Liver (tissue), 8 donors: ENCODE measurements at regions not wholly inside any gene's neighbourhood (a gene's known extent, or its start where the extent isn't known, plus 50 kb on each side); places are given as distances from the start of the nearest gene placed in this dataset.

ENCODE experiments used
- DNase-seq: peaks from one replicate; pipeline ENCODE4 v3.0.0-alpha.2; 2017; ENCODE audit warnings: low spot score
- H3K27ac ChIP-seq, 2 donors: one replicate each; pipeline ENCODE4 v1.7.0; 2013; ENCODE audit warnings: inconsistent platforms in 2 of 2, low read length in 2 of 2, control low read depth in 1 of 2, low read depth in 1 of 2, mild to moderate bottlenecking in 1 of 2
- H3K27me3 ChIP-seq, 4 donors: one replicate each; pipeline versions ENCODE4 v1.6.1 to v1.7.0; 2013; ENCODE audit warnings: low read length in 3 of 4, inconsistent platforms in 1 of 4, mild to moderate bottlenecking in 1 of 4, moderate library complexity in 1 of 4; ENCODE audit not compliant: control insufficient read depth in 4 of 4, insufficient read depth in 4 of 4
- H3K36me3 ChIP-seq, 4 donors: one replicate each; pipeline versions ENCODE4 v1.6.1 to v1.7.0; 2013; ENCODE audit warnings: low read length in 3 of 4, mild to moderate bottlenecking in 3 of 4, low read depth in 1 of 4, moderate library complexity in 1 of 4; ENCODE audit not compliant: control insufficient read depth in 4 of 4, insufficient read depth in 3 of 4
- H3K4me1 ChIP-seq, 4 donors: one replicate each; pipeline versions ENCODE4 v1.6.1 to v1.7.0; 2013; ENCODE audit warnings: low read length in 3 of 4, mild to moderate bottlenecking in 3 of 4, moderate library complexity in 1 of 4; ENCODE audit not compliant: control insufficient read depth in 4 of 4, insufficient read depth in 4 of 4
- H3K4me3 ChIP-seq, 3 donors: one replicate each; pipeline versions ENCODE4 v1.6.1 to v1.7.0; 2013; ENCODE audit warnings: low read length in 3 of 3, control low read depth in 1 of 3, low read depth in 1 of 3, mild to moderate bottlenecking in 1 of 3
- H3K9ac ChIP-seq, 2 donors: one replicate each; pipeline ENCODE4 v1.7.0; 2013; ENCODE audit warnings: low read length in 2 of 2, mild to moderate bottlenecking in 2 of 2, moderate library complexity in 2 of 2, control low read depth in 1 of 2, low read depth in 1 of 2
- H3K9me3 ChIP-seq, 4 donors: one replicate each; pipeline versions ENCODE4 v1.6.1 to v1.7.0; 2013; ENCODE audit warnings: low read length in 3 of 4; ENCODE audit not compliant: control insufficient read depth in 4 of 4
- ATF3 ChIP-seq: IDR thresholded peaks from 2 replicates; pipeline ENCODE4 v1.6.1; 2016; ENCODE audit warnings: antibody characterized with exemption
- EGR1 ChIP-seq, 2 donors: IDR thresholded peaks; 2 replicates each; pipeline ENCODE4 v1.6.1; 2016 to 2018; ENCODE audit warnings: antibody characterized with exemption in 2 of 2, low read depth in 2 of 2
- GABPA ChIP-seq, 2 donors: IDR thresholded peaks in 1 of 2; conservative IDR thresholded peaks in 1 of 2; 2 replicates each; pipeline ENCODE4 v1.6.1; 2016; ENCODE audit warnings: antibody characterized with exemption in 2 of 2, mild to moderate bottlenecking in 1 of 2, moderate library complexity in 1 of 2
- HNF4A ChIP-seq, 2 donors: conservative IDR thresholded peaks; 2 replicates each; pipeline ENCODE4 v1.6.1; 2016; ENCODE audit warnings: antibody characterized with exemption in 2 of 2, mild to moderate bottlenecking in 2 of 2
- HNF4G ChIP-seq: IDR thresholded peaks from 2 replicates; pipeline ENCODE4 v1.6.1; 2016; ENCODE audit warnings: antibody characterized with exemption
- JUND ChIP-seq, 2 donors: IDR thresholded peaks; 2 replicates each; pipeline ENCODE4 v1.6.1; 2016; ENCODE audit warnings: antibody characterized with exemption in 2 of 2
- NR2F2 ChIP-seq: IDR thresholded peaks from 2 replicates; pipeline ENCODE4 v1.6.1; 2016; ENCODE audit warnings: antibody characterized with exemption
- REST ChIP-seq: IDR thresholded peaks from 2 replicates; pipeline ENCODE4 v1.6.1; 2016; ENCODE audit warnings: antibody characterized with exemption, mild to moderate bottlenecking
- RXRA ChIP-seq, 2 donors: IDR thresholded peaks; 2 replicates each; pipeline ENCODE4 v1.6.1; 2017 to 2018; ENCODE audit warnings: antibody characterized with exemption in 2 of 2, mild to moderate bottlenecking in 1 of 2
- SP1 ChIP-seq: IDR thresholded peaks from 2 replicates; pipeline ENCODE4 v1.6.1; 2018; ENCODE audit warnings: antibody characterized with exemption, mild to moderate bottlenecking
- TAF1 ChIP-seq: conservative IDR thresholded peaks from 2 replicates; pipeline ENCODE4 v1.6.1; 2016; ENCODE audit warnings: antibody characterized with exemption, mild to moderate bottlenecking
- WGBS: extraction: QIAGEN DNeasy Blood & Tissue Kit; methylation state at CpG from one replicate; pipeline ENCODE4 v1.1.7; 2013; 5-methylcytosine and 5-hydroxymethylcytosine counted together
- TF ChIP-seq, protein P1 (sequence below): IDR thresholded peaks from 2 replicates; pipeline ENCODE4 v1.6.1; 2016; ENCODE audit warnings: antibody characterized with exemption
- TF ChIP-seq, protein P2 (sequence below): fragments of 150-350 bp; IDR thresholded peaks from 2 replicates; pipeline ENCODE4 v1.5.1; 2017; ENCODE audit warnings: improper control_type of control experiment, low read depth, low read length; ENCODE audit not compliant: missing input control
- donor health status: healthy.
- donor health status: healthy.
- donor health status: healthy.
- donor health status: healthy.
- donor health status: healthy.

GRCh38 chr6:74289884-74290283, 593.9 kb downstream of the CD109 start:
- TF ChIP-seq NR2F2 (no peak), SP1 (no peak)
- peaks cover 0 to 2% (median 0%) of the 10 kb centered on the region in 4 donors for H3K9me3 ChIP-seq
- H3K4me1 ChIP-seq, result no peaks in the 10 kb centered on the region
- H3K9ac ChIP-seq, result no peak overlapping the region
- no peaks in the 10 kb centered on the region for H3K36me3 ChIP-seq
- no peaks in the 10 kb centered on the region for H3K27me3 ChIP-seq
- no peak overlapping the region for H3K4me3 ChIP-seq
- WGBS, result 63% methylated on average over 3 of the region's 3 CpGs
- H3K27ac ChIP-seq, result no peak overlapping the region
- DNase-seq, result no peak

DNA sequence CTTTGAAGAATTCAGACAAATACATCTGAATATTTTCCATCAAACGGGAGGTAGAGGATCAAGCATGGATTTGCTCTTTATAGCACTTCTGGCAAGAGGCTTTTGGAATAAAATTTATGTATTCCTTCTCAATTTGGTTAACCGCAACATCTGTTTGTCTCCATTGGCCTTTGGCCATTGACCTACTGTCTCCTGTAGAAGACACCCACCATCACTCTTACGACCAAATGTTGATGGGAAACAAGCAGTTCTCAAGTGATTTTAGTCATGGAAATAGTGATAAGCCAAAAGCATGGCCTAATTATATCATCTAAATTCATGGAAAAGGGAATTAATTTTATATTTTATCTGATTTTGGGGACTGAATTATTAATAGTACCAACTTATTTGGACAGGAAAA, 591.9 kb downstream of the CD109 start:
- H3K9me3 ChIP-seq, result peaks cover 0 to 2% (median 0%) of the 10 kb centered on the region in 4 donors
- H3K9ac ChIP-seq, result no peak overlapping the region
- H3K4me1 ChIP-seq, result no peaks in the 10 kb centered on the region
- no peak for TF ChIP-seq HNF4A (conservative IDR thresholded peaks at IDR 0.05)
- no peak for TF ChIP-seq TAF1
- TF ChIP-seq, protein P1, sequence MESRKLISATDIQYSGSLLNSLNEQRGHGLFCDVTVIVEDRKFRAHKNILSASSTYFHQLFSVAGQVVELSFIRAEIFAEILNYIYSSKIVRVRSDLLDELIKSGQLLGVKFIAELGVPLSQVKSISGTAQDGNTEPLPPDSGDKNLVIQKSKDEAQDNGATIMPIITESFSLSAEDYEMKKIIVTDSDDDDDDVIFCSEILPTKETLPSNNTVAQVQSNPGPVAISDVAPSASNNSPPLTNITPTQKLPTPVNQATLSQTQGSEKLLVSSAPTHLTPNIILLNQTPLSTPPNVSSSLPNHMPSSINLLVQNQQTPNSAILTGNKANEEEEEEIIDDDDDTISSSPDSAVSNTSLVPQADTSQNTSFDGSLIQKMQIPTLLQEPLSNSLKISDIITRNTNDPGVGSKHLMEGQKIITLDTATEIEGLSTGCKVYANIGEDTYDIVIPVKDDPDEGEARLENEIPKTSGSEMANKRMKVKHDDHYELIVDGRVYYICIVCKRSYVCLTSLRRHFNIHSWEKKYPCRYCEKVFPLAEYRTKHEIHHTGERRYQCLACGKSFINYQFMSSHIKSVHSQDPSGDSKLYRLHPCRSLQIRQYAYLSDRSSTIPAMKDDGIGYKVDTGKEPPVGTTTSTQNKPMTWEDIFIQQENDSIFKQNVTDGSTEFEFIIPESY, result no peak
- no peak for TF ChIP-seq HNF4G
- no peak for TF ChIP-seq GABPA (IDR thresholded peaks at IDR 0.05 in 1 of 2, conservative IDR thresholded peaks at IDR 0.05 in 1 of 2)
- TF ChIP-seq NR2F2, result peak; percentile 68
- TF ChIP-seq SP1, result no peak
- TF ChIP-seq, protein P2, sequence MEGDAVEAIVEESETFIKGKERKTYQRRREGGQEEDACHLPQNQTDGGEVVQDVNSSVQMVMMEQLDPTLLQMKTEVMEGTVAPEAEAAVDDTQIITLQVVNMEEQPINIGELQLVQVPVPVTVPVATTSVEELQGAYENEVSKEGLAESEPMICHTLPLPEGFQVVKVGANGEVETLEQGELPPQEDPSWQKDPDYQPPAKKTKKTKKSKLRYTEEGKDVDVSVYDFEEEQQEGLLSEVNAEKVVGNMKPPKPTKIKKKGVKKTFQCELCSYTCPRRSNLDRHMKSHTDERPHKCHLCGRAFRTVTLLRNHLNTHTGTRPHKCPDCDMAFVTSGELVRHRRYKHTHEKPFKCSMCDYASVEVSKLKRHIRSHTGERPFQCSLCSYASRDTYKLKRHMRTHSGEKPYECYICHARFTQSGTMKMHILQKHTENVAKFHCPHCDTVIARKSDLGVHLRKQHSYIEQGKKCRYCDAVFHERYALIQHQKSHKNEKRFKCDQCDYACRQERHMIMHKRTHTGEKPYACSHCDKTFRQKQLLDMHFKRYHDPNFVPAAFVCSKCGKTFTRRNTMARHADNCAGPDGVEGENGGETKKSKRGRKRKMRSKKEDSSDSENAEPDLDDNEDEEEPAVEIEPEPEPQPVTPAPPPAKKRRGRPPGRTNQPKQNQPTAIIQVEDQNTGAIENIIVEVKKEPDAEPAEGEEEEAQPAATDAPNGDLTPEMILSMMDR, result no peak
- no peak overlapping the region for H3K4me3 ChIP-seq
- H3K27me3 ChIP-seq, result no peaks in the 10 kb centered on the region
- no peak for DNase-seq
- WGBS, result 64% methylated on average over 3 of the region's 3 CpGs
- no peaks in the 10 kb centered on the region for H3K36me3 ChIP-seq
- H3K27ac ChIP-seq, result no peak overlapping the region

GRCh38 chr6:74287441-74287840, 591.4 kb downstream of the CD109 start:
- no peak for DNase-seq
- WGBS, result 68% methylated on average over 2 of the region's 2 CpGs
- Histone ChIP-seq H3K4me1 (no peaks in the 10 kb centered on the region), H3K9me3 (no peaks in the 10 kb centered on the region), H3K27me3 (no peaks in the 10 kb centered on the region), H3K36me3 (no peaks in the 10 kb centered on the region), H3K4me3 (no peak overlapping the region), H3K27ac (no peak overlapping the region), H3K9ac (no peak overlapping the region)
- TF ChIP-seq TAF1 (no peak), ATF3 (no peak), EGR1 (IDR thresholded peaks at IDR 0.05; ENCODE audit: low read depth in 2 of 2) (no peak), HNF4G (no peak), RXRA (IDR thresholded peaks at IDR 0.05) (no peak), NR2F2 (no peak), REST (no peak), HNF4A (conservative IDR thresholded peaks at IDR 0.05) (no peak), JUND (IDR thresholded peaks at IDR 0.05) (no peak), GABPA (IDR thresholded peaks at IDR 0.05 in 1 of 2, conservative IDR thresholded peaks at IDR 0.05 in 1 of 2) (no peak)
- TF ChIP-seq, protein P2, result no peak
